ENCODE measurements at regions not wholly inside any gene's neighbourhood (a gene's known extent, or its start where the extent isn't known, plus 50 kb on each side); places are given as distances from the start of the nearest gene placed in this dataset.
"Not testable (repeated sequence)": the region's sequence is repeated elsewhere in the genome, so short reads cannot be mapped to it uniquely, and the experiment has no call there.

DNA sequence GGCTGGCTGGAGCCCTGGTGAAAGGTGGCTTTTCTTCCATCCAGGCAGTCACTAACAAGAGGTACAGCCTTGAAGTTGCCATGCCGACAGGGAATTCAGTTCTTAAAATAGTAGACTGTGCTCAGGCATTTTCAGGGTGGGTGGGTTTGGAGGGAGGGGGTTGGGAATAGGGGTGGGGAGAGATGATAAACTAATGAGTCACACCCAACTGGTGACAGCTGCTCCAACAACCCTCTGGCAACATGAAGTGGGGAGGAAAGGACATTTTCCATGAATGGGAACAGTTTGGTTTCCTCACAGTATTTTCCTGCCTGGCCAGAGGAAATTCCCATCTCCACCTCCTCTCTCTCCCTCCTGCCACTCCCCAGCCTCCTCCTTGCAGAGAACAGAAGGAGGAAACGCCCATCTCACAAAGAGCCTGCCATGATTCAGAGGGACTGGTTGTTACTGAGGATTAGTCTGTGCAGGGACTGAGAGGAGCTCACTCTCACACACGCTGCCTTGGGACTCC lies 113.0 kb upstream of the SLC1A4 start:
- DNase-seq (ENCODE audit: low read depth in 2 of 2), result no peak

DNA sequence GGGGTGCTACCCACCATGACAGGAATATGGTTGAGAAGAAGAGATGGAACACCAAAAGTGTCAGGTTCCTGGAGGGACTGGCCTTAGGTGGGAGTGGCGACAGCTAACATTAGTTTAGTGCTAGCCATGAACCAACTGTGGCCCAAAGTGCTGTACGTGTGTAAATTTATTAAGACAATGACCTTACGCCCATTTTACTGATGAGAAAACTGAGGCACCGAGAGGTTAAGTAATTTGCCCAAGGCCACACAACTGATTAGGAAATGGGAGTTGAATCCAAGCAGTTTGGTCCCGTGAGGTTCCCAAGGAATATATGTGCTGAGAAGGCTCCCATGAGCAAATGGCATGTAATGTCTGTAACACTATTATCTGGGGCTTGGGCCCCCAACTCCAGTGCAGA lies 109.5 kb upstream of the SLC1A4 start:
- no peak for DNase-seq (ENCODE audit: low read depth in 2 of 2)

DNA sequence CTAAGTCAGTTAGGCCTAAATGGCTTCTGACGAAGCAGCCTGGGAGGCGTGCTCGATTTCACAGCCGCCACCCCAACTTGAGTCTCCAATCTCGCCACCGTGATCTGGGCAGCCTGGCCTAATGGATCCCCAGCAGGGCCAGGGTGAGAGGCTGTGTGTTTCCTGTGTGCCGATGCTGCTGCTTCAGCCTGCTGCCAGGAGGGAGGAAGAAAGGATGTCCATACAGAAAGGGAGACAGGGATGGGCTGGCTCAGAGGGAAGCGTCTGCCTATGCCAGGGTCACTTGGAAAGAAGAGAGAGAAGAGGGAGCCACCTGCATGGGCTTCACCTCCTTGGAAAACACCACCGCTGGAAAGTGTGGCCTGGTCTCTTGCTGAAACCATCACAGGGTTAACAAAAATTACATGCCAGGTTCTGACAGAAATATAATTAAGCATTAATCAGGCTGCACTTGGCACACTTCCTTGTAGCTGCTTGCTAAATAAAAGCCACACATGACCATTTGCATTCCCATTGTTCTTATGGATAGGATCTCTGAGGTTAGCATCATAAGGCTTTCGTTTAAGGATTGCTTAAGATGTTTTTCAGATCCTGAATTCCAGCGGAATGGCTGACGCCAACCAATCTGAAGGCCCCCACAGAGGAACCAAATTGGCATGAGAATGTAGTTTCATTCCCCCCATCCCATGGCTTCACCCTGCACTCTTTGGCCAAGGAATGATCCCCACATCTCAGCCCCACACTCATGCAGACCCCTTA lies 108.8 kb upstream of the SLC1A4 start:
- DNase-seq (ENCODE audit: low read depth in 2 of 2), result no peak

DNA sequence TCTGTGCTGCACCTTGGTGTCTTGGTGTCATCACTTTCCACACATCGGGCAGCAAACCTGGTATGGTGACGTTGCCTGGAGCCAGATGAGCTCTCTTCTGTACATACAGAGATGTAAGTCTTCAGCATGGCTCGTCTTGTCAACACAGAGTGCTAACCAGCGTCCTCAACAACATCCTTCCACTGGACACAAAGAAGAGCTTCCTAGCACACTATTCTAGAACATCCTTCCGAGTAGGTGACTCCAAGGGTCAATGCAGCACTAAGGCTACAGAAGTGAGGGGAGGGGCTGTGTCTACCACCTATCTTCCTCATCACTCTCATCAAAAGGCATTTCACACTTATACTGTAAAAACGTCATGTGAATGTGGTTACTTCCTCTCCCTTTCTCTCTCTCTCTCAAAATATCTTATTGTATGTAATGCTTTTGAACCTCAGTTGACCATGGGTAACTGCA lies 108.1 kb upstream of the SLC1A4 start:
- DNase-seq (ENCODE audit: low read depth in 2 of 2), result no peak

DNA sequence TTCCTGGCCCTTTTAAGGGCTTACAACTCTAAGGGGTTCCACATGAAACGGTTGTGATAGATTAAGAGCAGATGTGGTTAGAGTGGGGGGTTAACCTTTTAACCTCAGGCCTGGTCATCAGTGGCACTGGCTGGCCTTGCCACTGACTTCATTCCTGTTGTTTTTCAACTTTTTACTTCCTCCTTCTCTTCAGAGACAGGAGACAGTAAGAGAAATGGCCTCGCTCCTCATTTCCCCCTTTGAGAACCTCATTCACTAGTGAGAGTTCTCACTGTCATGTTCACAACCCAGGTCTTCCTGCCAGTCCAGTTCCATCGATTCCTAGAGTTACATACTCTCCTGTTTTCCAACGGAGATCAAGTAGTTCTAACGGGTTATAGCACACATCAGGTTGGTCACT lies 101.6 kb upstream of the SLC1A4 start:
- no peak for DNase-seq (ENCODE audit: low read depth in 2 of 2)

DNA sequence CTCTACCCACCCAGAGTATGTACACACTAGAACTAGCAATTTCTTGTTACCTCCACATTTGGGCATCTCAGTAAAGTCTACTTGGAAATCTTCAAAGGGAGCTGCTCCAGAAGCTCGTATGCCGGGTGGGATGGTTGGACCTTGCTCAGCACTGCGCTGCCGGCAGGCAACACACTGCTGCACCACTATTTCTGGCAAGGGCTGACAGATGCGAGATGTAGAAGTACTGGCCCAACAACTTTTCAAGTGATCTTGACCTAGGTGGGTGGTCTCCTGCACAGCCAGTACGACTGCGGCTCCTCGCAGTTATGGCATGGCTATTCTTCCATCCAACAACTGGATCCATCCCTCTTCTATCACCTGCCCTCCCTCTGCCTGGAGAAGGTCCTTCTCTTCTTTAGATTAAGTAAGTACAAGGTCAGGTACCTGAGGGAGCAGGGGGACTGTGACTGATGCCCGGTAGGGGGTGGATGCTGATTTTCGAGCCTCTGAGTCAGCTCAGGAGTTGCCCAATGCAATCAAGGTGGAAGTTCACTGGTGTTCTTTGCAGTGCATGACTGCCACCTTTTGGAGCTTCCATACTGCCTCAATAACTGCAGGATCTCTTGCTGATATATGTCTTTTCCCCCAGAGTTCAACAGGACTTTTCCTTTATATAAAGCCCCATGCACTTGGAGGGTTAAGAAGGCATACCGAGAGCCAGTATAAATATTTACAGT lies 100.4 kb upstream of the SLC1A4 start:
- DNase-seq (ENCODE audit: low read depth in 2 of 2), result no peak

DNA sequence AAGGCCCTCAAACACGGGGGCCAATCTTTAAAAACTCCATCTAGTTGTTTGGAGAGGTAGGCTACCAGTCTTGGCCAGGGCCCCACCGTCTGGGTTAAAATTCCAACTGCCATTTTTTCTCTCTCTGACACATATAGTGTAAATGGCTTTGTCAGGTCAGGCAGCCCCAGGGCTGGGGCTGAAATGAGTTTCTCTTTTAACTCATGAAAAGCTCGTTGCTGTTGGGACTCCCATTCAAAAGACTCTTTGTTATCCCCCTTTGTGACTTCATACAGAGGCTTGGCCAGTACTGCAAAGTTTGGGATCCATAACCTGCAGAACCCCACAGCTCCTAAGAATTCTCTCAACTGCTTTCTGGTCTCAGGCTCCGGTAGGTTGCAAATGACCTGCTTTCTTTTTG lies 99.4 kb upstream of the SLC1A4 start:
- DNase-seq (ENCODE audit: low read depth in 2 of 2), result no peak

DNA sequence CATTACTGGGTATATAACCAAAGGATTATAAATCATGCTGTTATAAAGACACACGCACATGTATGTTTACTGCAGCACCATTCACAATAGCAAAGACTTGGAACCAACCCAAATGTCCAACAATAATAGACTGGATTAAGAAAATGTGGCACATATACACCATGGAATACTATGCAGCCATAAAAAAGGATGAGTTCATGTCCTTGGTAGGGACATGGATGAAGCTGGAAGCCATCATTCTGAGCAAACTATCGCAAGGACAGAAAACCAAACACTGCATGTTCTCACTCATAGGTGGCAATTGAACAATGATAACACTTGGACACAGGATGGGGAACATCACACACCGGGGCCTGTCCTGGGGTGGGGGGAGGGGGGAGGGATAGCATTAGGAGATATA lies 92.6 kb upstream of the SLC1A4 start:
- DNase-seq (ENCODE audit: low read depth in 2 of 2), result not testable (repeated sequence)

DNA sequence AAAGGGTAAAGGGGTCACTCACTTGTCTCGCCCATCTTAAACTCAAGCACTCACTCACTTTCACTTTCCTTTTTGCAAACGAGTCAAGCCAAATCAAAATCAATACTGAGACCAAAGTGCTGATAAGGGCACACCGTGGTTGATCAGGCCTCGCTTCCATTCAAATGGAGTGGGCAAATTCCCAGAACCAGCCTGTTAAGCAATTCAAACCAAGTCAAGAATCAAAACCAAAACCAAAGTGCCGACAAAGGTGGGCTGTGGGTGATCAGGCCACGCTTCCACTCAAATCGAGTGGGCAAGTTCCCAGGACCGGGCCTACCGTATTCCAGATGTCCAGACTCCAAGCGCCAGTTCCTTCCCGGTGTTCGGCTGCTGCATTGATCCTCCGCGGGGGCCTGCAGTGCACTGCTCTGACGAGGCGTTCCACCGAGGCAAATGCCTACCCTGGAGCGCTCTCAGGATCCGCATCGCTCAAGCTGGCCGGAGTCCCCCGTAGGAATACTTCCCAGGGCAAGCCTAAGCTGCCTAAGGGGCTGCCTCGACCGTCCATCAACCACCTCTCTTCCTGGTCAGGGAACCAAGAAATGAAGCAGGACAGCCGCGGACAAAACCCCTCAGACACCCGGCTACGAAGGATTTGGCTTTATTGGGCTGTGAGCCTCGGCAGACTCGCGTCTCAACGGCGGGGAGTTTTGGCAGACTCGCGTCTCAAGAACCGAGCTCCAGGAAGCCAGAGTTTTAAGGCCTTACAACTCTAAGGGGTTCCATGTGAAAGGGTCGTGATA lies 89.9 kb upstream of the SLC1A4 start:
- DNase-seq (ENCODE audit: low read depth in 2 of 2), result no peak

DNA sequence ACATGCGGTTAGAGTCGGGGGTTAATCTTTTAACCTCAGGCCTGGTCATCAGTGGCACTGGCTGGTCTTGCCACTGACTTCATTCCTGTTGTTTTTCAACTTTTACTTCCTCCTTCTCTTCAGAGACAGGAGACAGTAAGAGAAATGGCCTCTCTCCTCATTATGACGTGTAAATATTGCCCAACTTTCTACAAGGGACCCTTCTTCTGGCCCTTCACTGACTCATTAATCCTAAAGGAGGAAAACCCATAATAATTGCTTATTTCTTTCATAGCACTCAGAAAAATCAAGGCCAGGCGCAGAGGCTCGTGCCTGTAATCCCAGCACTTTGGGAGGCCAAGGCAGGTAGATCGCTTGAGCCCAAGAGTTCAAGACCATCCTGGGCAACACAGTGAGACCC lies 89.3 kb upstream of the SLC1A4 start:
- not testable (repeated sequence) for DNase-seq (ENCODE audit: low read depth in 2 of 2)

DNA sequence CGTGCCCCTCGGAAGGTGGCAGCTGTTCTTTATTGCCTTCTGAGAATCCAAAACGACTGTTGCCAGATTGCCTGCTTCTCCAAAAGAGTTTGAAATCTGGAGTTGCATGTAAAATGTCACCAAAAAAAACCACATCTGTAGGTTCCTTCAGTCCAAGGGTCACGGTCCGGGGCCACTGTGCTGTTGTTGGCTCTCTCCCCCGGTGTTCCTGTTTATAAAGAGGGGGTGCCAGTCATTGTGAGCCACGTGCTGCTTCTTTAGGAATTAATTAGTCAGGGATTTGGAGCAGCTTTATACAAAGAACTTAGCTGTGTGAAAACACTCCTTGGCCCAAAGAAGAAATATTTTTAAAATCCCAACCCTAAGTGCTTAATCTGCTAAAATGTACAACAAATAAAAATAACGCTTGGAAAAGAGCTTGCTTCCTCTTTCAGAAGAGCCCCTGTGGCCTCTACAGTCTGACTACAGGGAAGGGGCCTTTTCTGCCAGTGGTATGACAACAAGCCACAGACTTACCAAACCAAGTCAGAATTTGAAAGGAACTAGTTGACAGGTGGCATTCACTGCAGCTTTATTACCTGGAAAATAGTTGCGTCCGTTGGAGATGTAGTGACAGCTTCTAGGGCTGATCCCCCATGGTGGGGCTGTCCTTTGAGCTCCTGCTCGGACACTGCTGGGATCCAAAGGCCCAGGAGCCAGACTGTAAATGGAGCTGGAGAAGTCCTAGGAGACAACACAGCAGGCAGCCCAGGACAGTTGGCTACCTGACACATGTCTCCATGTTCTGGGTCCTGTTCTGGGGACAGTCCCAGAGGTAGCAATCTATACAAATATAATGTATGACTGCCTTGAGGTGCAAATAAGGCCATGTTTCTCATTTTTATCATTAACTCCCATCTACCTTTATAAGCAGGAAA lies 84.5 kb upstream of the SLC1A4 start:
- no peak for DNase-seq (ENCODE audit: low read depth in 2 of 2)

DNA sequence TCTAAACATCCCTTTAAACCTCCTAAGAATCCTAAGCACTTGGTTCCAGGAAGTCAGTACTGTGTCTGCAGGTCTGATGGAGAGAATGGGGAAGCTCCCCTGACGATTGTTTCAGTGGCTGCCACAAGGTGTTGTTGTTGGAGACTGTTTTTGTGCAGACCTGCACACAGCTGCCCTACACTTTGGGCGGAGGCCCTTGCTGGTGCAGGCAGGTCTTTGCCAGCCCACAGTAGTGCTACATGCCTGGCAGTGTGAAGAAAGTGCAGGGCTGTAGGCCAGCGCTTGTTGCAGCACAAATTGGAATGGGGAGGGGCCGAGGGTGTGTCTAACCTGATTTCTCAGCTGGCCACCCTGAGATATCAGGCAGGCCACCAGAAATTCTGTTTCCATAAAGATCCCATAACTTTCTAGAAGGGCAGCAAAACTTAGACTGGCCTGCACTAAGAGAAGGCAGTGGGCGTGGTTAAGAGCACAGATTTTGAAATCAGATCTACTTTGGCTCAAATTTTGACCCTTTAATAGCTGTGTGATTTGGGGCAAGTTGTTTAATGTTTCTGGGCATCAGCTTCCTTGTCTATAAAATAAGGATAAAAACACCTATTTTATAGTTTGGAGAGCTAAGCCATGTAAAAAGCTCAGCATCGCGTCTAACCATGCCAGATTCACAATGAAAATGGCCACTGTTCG lies 83.7 kb upstream of the SLC1A4 start:
- DNase-seq (ENCODE audit: low read depth in 2 of 2), result no peak

DNA sequence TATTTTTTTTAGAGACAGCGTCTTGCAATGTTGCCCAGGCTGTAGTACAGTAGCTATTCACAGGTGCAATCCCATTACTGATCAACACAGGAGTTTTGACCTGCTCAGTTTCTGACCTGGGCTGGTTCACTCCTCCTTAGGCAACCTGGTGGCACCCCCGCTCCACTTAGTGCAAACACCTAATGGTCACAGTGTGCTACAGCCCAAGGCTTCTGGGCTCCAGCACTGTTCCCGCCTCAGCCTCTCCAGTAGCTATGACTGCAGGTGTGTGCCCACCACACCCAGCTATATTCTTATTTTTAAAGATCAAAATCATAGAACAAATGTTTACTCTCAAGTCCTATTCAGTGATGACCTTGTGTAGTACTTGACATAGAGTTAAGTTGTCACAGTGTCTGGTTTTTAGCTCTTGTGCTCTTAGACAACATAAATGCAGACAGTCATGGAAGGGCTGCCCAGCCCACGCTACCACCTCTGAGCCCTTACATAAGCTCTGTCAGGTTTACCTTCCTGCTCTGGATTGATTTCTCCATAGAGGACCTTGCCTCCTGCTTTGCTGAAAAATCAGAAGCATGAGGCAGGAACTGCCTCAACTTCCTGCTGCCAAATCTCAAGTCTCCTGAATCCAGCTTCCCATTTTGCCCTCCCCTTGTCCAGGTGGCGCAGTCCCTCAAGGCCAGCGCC lies 82.2 kb upstream of the SLC1A4 start:
- DNase-seq (ENCODE audit: low read depth in 2 of 2), result no peak

DNA sequence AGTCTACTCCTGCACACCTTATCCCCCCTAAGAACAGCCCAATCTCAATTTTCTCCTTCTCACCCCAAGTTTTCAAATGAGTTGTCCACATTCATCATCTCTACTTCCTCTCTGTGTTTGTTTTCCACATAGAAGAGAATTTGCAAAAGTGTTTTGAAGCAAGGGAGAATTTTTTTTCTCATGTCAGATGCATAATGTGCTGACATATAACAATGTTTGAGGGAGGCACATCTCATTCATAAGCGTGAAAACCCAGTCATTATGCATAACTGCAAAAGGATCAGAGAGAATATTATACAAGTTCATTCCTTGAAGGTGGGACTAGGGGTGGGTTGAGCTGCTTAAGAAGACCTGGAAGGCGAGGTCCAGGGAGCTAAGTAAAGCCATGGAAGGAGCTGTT lies 80.8 kb upstream of the SLC1A4 start:
- DNase-seq (ENCODE audit: low read depth in 2 of 2), result no peak

DNA sequence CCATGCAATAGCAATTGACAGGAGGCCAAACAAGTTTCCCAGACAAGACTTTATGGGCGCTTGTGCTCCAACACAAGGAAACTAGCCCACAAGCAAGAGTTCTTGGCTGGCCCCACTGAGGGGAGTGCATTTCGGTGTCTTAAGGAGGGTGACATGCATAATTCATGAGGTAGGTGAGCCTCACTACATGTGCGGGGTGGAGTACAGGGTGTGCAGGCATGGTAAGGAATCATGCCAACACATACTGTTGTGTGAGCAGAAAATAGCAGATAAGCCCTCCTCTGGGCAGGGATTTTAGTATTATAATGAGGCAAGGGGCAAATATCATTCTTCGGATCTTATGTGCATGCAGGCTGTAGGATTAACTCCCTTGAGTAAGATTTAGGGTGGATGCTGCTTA lies 78.7 kb upstream of the SLC1A4 start:
- no peak for DNase-seq (ENCODE audit: low read depth in 2 of 2)

DNA sequence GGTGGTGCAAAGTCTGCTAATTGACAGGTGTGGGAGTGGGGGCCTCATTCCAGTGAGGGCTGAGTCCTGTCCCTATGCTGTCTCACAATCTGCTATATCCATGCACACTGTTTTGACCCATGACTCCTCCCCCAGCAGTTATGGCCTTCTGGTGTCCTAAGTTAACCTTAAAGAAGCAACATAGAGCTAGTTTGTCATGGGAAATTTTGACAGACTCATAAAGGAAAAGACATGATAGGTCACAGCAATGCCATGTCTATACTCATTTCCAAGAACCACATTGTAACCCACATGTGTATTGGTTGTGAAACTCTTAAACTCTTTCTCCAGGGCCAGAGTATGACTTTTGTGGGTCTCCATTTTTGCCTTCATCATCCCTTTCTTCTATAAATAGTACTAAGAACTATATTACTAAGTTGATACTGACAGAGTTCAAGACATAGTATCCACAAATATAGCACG lies 78.2 kb upstream of the SLC1A4 start:
- DNase-seq (ENCODE audit: low read depth in 2 of 2), result no peak

DNA sequence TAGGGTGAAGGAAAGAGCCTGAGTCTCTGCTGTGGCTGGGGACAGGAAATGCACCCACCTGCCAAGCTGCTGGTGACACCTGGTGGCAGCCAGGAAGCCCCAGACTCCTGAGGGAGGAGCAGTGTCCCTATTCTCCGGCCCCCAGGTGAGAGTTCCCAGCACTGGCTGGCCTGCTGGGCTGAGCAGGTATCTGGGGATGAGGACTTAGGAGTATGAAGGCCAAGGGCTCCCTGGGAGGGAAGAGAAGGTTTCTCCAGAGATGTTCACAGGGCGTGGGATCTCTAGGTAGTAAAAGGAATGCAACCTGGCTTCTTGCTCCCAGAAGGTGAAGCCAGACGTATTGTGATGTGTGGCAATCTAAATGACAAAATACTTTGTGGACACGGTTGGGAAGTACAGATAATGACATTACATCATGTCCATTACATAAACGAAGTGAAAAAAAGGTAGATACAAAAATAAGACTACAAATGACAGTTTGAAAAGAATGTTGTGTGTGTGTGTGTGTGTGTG lies 75.8 kb upstream of the SLC1A4 start:
- no peak for DNase-seq (ENCODE audit: low read depth in 2 of 2)

DNA sequence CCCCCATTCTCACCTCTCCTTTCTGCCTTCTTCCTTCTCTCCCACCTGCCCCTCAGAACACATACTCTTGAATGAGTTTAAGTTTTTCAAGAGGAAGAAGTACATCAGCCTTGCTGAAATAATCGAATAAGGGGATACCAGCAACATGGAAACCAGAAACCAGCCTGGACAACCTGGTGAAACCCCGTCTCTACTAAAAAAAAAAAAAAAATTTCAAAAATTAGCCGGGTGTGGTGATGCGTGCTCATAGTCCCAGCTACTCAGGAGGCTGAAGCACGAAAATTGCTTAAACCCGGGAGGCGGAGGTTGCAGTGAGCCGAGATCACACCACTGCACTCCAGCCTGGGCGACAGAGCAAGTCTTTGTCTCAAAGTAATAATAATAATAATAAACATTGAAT lies 75.0 kb upstream of the SLC1A4 start:
- no peak for DNase-seq (ENCODE audit: low read depth in 2 of 2)

DNA sequence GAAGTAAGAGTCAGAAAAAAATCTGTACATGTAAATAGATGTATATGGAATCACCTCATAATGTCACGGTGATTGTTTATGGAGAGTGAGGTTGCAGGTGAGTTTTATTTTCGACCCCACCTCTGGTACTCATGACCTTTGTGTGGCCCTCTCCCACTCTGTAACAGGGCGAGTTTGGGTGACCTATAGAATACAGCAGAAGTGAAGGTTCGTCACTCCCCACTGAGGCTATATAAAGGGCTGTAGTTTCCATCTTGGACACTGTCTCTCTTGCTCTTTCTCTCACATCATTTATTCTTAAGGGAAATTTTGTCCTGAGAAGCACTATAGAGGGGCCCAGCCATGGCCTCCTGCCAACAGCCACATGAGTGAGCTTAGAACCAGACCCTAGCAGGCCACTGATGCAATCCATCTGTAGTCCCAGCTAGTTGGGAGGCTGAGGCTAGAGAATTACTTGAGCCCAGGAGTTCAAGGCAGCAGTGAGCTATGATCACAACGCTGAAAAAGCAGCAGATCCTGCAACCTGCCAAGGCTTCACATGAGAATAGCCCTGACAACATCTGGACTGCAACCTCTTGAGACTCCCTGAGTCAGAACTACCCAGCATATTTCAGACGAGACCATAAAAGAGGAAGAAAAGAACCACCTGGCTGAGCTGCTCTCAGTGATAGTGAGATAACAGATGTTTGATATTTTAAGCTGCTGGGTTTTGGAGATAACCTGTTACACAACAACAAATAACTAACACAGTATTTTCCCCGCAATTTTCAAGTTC lies 74.3 kb upstream of the SLC1A4 start:
- no peak for DNase-seq (ENCODE audit: low read depth in 2 of 2)
